B cell (primary cell): ENCODE measurements at regions not wholly inside any gene's neighbourhood (a gene's known extent, or its start where the extent isn't known, plus 50 kb on each side); places are given as distances from the start of the nearest gene placed in this dataset.

ENCODE experiments used
- EZH2 ChIP-seq: IDR thresholded peaks from 2 replicates; pipeline ENCODE4 v1.6.1; 2012; ENCODE audit warnings: borderline replicate concordance, low read depth, mild to moderate bottlenecking, moderate library complexity, low read length; ENCODE audit not compliant: insufficient read depth, poor library complexity, severe bottlenecking
- TF ChIP-seq, protein P1 (sequence below): fragments of 200-600 bp; IDR thresholded peaks from one replicate; pipeline ENCODE4 v1.8.0; 2022; ENCODE audit warnings: antibody characterized with exemption, mild to moderate bottlenecking

DNA sequence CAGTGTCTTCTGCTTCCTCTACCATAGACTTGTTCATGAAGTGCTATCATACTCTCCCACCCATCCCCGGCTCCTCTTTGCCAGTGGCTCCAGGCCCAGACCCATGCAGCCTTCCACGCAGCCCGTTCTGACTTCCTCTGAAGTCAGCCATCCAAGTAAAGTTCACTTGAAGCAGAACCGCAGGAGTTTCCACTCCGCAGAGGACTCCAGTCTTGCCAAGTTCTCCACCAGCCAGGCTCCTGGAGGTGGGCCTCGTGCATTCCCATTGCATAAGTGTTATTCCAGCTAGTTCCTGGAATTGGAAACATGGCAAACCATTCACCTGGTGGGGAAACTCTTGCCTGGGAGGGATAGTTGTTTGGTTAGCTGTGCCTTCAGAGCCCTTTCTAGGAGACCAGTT lies 185.1 kb downstream of the PLPP3 start:
- no peak for TF ChIP-seq EZH2
- TF ChIP-seq, protein P1, sequence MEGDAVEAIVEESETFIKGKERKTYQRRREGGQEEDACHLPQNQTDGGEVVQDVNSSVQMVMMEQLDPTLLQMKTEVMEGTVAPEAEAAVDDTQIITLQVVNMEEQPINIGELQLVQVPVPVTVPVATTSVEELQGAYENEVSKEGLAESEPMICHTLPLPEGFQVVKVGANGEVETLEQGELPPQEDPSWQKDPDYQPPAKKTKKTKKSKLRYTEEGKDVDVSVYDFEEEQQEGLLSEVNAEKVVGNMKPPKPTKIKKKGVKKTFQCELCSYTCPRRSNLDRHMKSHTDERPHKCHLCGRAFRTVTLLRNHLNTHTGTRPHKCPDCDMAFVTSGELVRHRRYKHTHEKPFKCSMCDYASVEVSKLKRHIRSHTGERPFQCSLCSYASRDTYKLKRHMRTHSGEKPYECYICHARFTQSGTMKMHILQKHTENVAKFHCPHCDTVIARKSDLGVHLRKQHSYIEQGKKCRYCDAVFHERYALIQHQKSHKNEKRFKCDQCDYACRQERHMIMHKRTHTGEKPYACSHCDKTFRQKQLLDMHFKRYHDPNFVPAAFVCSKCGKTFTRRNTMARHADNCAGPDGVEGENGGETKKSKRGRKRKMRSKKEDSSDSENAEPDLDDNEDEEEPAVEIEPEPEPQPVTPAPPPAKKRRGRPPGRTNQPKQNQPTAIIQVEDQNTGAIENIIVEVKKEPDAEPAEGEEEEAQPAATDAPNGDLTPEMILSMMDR = no peak
